Activated CD4-positive, alpha-beta memory T cell treated with anti-CD3 and anti-CD28 coated beads for 36 hours (primary cell): ENCODE measurements at regions not wholly inside any gene's neighbourhood (a gene's known extent, or its start where the extent isn't known, plus 50 kb on each side); places are given as distances from the start of the nearest gene placed in this dataset.
A peak's percentile ranks its signal among the peaks of the same experiment; 100 is the strongest.
"Not testable (repeated sequence)": the region's sequence is repeated elsewhere in the genome, so short reads cannot be mapped to it uniquely, and the experiment has no call there.

Experiments
- CTCF ChIA-PET: fragments of 350-600 bp; sonication (Branson Sonifier 250); formaldehyde crosslinking; loops from one replicate; lab custom pipeline; 2021; ENCODE audit warnings: antibody characterized with exemption, inconsistent platforms; lab: Charles Lee
- POLR2A ChIA-PET: fragments of 350-600 bp; sonication (Branson Sonifier 250); formaldehyde crosslinking; loops from one replicate; lab custom pipeline; 2021; ENCODE audit warnings: antibody characterized with exemption; lab: Charles Lee
- DNase-seq: peaks from one replicate; pipeline ENCODE4 v3.0.0-alpha.2; 2020
- H3K27ac Mint-ChIP-seq: one replicate; pipeline ENCODE4 v1.8.0; 2021; ENCODE audit warnings: mixed read lengths
- H3K27me3 Mint-ChIP-seq: one replicate; pipeline ENCODE4 v1.8.0; 2021; ENCODE audit warnings: mixed read lengths
- H3K36me3 Mint-ChIP-seq: one replicate; pipeline ENCODE4 v1.8.0; 2021; ENCODE audit warnings: mixed read lengths
- H3K4me1 Mint-ChIP-seq: one replicate; pipeline ENCODE4 v1.8.0; 2021; ENCODE audit warnings: low read depth, mixed read lengths
- H3K4me3 Mint-ChIP-seq: one replicate; pipeline ENCODE4 v1.8.0; 2021; ENCODE audit warnings: mild to moderate bottlenecking, mixed read lengths
- H3K9me3 Mint-ChIP-seq: one replicate; pipeline ENCODE4 v1.8.0; 2021; ENCODE audit warnings: mixed read lengths
- intact Hi-C: fragments of 100-400 bp; cut with micrococcal nuclease; formaldehyde crosslinking; loops from one replicate; pipeline ENCODE4 v1.15.1; 2023

DNA sequence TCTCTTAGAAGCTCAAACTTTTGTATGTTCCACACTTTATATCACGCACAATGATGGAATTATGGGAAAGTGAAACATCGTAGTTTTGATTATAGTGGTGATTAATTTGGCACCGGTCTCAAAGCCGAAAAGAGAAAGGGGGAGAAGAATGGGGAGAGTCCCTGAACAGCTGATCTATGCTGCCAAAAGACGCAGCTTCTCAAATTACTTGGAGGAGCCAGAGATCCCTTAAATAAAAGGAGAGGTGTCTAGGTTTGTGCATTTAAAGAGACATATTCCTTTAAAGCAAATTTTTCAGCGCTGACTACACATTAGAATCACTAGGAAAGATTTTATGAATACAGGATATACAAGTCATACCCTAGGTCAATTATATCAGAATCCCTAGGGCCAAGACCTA, 599.6 kb upstream of the ADAMTS5 start:
- Mint-ChIP-seq H3K9me3 (no peaks in the 10 kb centered on the region), H3K36me3 (no peaks in the 10 kb centered on the region), H3K4me1 (no peaks in the 10 kb centered on the region), H3K27ac (no peak overlapping the region), H3K4me3 (no peak overlapping the region), H3K27me3 (no peaks in the 10 kb centered on the region)
- ChIA-PET POLR2A (no interaction called here), CTCF (no interaction called here)
- intact Hi-C loops, result no loop called here
- DNase-seq, result no peak

DNA sequence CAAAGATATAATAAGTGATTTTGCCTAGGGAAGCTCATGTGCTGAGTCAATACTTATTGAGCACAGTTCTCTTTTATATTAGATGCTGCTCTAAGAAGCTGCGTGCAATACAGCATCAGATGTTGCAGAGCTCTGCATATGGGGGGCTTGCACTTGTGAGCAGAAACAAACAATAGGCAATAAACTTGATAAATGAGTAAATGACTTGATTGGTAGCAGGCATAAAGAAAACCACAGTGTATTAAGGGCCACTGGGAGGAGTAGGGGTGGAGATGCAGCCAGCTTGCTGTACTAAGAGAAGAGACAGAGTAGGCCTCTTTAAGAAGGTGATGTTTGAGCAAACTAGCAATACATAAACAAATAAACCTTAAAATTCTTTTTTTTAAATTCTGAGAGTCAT, 598.5 kb upstream of the ADAMTS5 start:
- no peak overlapping the region for H3K4me3 Mint-ChIP-seq
- ChIA-PET POLR2A (no interaction called here), CTCF (interaction anchor here (1.5 kb wide), 1 partner anchor 715 kb away, joined by 3 read pairs; no protein-coding TSS in a partner anchor)
- no peaks in the 10 kb centered on the region for H3K27me3 Mint-ChIP-seq
- no peak for DNase-seq
- no peaks in the 10 kb centered on the region for H3K9me3 Mint-ChIP-seq
- H3K27ac Mint-ChIP-seq, result no peak overlapping the region
- no peaks in the 10 kb centered on the region for H3K4me1 Mint-ChIP-seq
- intact Hi-C loops, result no loop called here
- H3K36me3 Mint-ChIP-seq, result no peaks in the 10 kb centered on the region

DNA sequence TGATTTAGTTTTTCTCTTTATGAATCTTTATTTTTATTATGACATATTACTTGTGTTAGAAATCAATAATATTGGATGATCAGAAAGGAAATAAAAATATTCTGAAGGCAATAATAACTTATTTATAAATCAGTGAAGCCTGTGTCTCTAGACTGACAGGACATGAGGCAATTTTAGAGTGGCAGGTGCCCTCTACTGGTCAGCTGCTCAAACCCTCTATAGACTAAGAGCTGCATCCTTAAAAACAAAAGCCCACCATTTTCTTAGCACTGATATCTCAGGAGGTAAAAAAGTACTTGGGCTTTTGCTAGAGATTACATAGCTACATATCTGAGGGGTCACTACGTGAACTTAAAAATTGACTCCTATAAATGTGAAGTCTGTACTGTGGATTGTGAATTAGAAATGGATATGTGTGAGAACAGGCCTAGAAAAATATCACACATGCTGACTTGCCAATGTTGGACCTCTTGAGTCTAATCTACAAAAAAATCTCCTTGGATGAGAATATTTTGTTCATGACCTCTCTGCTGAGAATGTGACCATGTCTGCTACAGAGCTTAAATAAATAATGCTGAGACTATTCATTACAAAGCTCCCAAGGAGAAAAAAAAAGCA, 597.9 kb upstream of the ADAMTS5 start:
- ChIA-PET CTCF (interaction anchor here (0.6 to 1.5 kb wide), 3 partner anchors 137 to 716 kb away, joined by 3 read pairs; no protein-coding TSS in a partner anchor), POLR2A (no interaction called here)
- intact Hi-C loops, result loop anchor here (5.0 kb wide), 1 partner anchor 717 kb away; the partner anchor contains the start of gene ADAMTS1
- Mint-ChIP-seq H3K27ac (no peak overlapping the region), H3K36me3 (no peaks in the 10 kb centered on the region), H3K4me1 (no peaks in the 10 kb centered on the region), H3K9me3 (no peaks in the 10 kb centered on the region), H3K27me3 (no peaks in the 10 kb centered on the region), H3K4me3 (no peak overlapping the region)
- DNase-seq, result peak; percentile 8

DNA sequence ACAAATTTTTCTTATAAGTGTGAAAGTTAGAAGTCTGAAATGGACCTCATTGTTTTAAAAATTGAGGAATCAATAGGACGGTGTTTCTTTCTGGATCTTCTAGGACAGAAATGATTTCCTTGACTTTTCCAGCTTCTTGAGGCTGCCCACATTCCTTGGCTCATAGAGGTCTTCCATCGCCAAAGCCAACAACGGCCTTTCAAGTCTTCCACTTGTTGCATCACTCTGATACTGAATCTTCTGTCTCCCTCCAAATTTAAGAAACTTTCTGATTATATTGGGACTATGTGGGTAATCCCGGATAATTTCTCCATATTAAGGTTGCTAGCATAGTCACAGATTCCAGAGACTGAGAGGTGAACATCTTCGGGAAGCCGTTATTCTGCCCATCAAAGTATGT, 595.4 kb upstream of the ADAMTS5 start:
- Mint-ChIP-seq H3K27me3 (no peaks in the 10 kb centered on the region), H3K27ac (no peak overlapping the region), H3K4me3 (no peak overlapping the region), H3K36me3 (no peaks in the 10 kb centered on the region), H3K9me3 (peaks cover 2% of the 10 kb centered on the region), H3K4me1 (no peaks in the 10 kb centered on the region)
- intact Hi-C loops, result loop anchor here (5.0 kb wide), 1 partner anchor 715 kb away; the partner anchor contains the start of gene ADAMTS1
- CTCF ChIA-PET, result no interaction called here
- POLR2A ChIA-PET, result no interaction called here
- DNase-seq, result no peak

DNA sequence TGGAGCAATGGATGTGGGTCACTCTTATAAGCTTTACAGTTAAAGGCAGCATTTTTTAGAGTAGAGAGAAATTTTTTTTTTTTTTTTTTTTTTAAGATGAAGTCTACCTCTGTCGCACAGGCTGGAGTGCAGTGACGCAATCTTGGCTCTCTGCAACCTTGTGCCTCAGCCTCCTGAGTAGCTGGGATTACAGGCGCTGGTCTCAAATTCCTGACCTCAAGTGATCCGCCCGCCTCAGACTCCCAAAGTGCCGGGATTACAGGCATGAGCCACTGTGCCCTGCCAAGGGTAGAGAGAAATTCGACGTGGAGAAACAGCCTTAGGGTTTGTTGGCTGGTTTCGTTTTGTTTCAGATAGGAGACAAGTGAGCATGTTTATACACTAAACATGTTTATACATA, 594.2 kb upstream of the ADAMTS5 start:
- Mint-ChIP-seq H3K4me3 (no peak overlapping the region), H3K27me3 (no peaks in the 10 kb centered on the region), H3K9me3 (peaks cover 4% of the 10 kb centered on the region), H3K36me3 (no peaks in the 10 kb centered on the region), H3K27ac (no peak overlapping the region), H3K4me1 (no peaks in the 10 kb centered on the region)
- intact Hi-C loops, result loop anchor here (5.0 kb wide), 1 partner anchor 714 kb away; the partner anchor contains the start of gene ADAMTS1
- CTCF ChIA-PET, result no interaction called here
- DNase-seq, result no peak
- POLR2A ChIA-PET, result no interaction called here

DNA sequence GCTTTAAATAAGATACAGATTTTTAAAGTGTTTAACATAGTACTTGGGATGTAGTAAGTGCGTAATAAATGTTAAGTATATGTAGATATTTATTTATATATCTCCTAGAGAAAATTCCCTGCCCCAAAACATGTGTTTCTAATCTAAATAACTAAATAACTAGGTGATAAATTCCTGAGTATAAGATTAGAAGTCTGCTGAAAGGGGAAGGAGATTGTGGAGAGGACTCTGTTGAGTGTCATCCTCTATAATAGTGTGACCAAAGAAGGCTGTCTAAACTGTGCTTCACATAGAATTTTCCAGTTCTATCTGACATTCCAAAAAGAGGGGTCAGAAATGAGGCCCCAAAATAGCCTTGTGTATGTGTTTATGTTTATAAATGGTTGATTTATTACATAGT, 590.5 kb upstream of the ADAMTS5 start:
- ChIA-PET CTCF (no interaction called here), POLR2A (no interaction called here)
- intact Hi-C loops, result no loop called here
- Mint-ChIP-seq H3K4me1 (no peaks in the 10 kb centered on the region), H3K9me3 (peaks cover 13% of the 10 kb centered on the region), H3K4me3 (no peak overlapping the region), H3K27ac (no peak overlapping the region), H3K36me3 (no peaks in the 10 kb centered on the region), H3K27me3 (no peaks in the 10 kb centered on the region)
- no peak for DNase-seq

DNA sequence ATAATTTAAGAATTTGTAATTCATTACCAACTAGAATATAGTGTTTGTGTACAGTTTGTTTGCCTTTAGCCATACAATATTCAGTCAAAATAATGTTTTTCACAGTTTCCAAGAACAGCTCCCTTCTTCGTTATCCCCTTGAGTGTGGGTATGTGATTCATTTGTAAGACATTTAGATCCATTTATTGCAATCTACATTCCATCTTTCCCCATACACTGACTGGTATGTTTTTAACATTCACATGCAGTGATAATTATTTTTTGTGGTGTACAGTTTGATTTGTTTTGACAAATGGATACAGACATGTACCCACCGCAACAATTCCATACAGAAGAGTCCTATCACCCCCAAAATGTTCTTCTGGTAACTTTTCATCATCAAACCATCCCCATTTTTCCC, 589.1 kb upstream of the ADAMTS5 start:
- CTCF ChIA-PET, result no interaction called here

DNA sequence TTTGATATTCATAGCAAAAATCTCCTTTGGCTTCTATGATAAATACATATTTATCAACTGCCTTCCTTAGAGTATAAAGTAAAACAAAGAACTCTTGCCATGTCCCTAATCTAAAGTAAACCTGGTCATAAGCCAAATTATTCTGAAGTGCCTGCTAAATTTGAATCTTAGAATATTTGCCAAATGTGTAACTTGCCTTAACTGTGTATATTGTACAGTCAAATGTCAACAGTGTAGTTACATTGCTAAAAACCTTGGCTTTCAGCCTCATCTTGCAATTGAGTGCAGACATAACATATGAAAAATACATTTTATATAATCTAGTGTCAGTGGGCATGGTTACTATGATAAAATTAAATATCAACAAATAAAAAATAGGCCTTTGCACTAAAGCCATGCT, 583.4 kb upstream of the ADAMTS5 start:
- H3K4me1 Mint-ChIP-seq, result no peaks in the 10 kb centered on the region
- POLR2A ChIA-PET, result no interaction called here
- peaks cover 22% of the 10 kb centered on the region for H3K9me3 Mint-ChIP-seq
- no peak overlapping the region for H3K4me3 Mint-ChIP-seq
- no peak for DNase-seq
- H3K27ac Mint-ChIP-seq, result no peak overlapping the region
- no peaks in the 10 kb centered on the region for H3K36me3 Mint-ChIP-seq
- CTCF ChIA-PET, result interaction anchor here (0.7 kb wide), 1 partner anchor 49 kb away, joined by 3 read pairs; no protein-coding TSS in a partner anchor
- no peaks in the 10 kb centered on the region for H3K27me3 Mint-ChIP-seq
- intact Hi-C loops, result no loop called here

More for the DNA sequence above, 589.1 kb upstream of the ADAMTS5 start:
- intact Hi-C loops, result no loop called here
- DNase-seq, result no peak
- POLR2A ChIA-PET, result no interaction called here
- Mint-ChIP-seq H3K4me1 (no peaks in the 10 kb centered on the region), H3K27me3 (no peaks in the 10 kb centered on the region), H3K36me3 (no peaks in the 10 kb centered on the region), H3K9me3 (peaks cover 20% of the 10 kb centered on the region), H3K27ac (no peak overlapping the region), H3K4me3 (no peak overlapping the region)

DNA sequence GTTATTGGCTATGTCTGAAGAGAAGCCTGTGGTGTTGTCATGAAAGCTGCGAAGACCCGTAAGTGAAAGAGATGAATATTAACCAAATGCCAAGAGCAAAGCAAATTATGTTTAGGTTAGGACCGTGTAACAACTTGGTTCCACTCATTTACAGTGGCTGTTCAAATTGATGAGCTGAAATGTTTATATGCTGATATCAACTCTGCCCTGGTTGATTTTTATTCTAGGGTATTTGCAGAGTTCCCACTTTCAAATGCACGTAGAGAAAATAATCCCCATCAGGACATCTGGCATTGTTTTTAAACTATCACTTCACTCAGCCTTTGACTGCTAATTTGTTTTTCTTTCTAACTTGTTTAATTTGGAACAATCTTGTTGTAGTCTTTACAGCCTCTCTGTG, 581.6 kb upstream of the ADAMTS5 start:
- peaks cover 26% of the 10 kb centered on the region for H3K9me3 Mint-ChIP-seq
- no peak for DNase-seq
- no peaks in the 10 kb centered on the region for H3K4me1 Mint-ChIP-seq
- CTCF ChIA-PET, result no interaction called here
- intact Hi-C loops, result no loop called here
- no peaks in the 10 kb centered on the region for H3K36me3 Mint-ChIP-seq
- no peak overlapping the region for H3K27ac Mint-ChIP-seq
- no peak overlapping the region for H3K4me3 Mint-ChIP-seq
- no peaks in the 10 kb centered on the region for H3K27me3 Mint-ChIP-seq
- POLR2A ChIA-PET, result no interaction called here

DNA sequence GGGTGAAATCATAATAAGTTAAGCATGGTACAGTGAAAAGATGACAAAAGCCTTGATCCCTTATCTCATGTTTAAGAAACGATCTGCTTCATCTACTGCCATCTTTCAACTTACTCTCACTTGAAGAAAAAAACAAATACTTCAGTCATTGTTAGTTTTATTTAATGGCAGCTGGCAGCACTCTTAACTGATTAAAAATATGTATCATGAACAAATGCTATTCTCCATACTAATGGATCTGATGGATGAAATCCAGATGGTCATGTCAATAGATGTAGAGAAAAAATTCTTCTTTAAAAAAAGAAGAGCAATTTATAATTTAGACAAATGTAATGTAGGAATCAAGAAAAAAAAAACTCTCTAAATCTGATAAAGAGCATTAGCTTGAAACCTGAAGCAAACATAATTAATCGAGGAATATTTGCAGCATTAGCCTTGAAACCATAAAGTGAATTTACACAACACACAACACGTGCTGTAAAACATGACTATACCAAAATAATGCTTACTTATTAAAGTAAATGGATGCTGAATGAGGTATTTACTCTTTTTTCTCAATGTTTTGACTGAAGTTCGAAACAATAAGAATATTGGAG, 579.0 kb upstream of the ADAMTS5 start:
- Mint-ChIP-seq H3K27me3 (no peaks in the 10 kb centered on the region), H3K9me3 (peaks cover 14% of the 10 kb centered on the region), H3K4me1 (no peaks in the 10 kb centered on the region), H3K27ac (no peak overlapping the region), H3K36me3 (no peaks in the 10 kb centered on the region), H3K4me3 (no peak overlapping the region)
- POLR2A ChIA-PET, result no interaction called here
- CTCF ChIA-PET, result interaction anchor here (0.6 kb wide), 1 partner anchor 133 kb away, joined by 3 read pairs; no protein-coding TSS in a partner anchor
- DNase-seq, result no peak
- intact Hi-C loops, result no loop called here

DNA sequence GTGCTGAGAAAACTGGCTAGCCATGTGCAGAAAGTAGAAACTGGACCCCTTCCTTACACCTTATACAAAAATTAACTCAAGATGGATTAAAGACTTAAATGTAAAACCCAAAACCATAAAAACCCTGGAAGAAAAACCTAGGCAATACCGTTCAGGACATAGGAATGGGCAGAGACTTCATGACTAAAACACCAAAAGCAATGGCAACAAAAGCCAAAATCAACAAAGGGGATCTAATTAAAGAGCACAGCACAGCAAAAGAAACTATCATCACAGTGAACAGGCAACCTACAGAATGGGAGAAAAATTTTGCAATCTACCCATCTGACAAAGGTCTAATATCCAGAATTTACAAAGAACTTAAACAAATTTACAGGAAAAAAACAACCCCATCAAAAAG, 575.2 kb upstream of the ADAMTS5 start:
- CTCF ChIA-PET, H3K4me1 Mint-ChIP-seq, H3K36me3 Mint-ChIP-seq, intact Hi-C loops, H3K27ac Mint-ChIP-seq, H3K4me3 Mint-ChIP-seq, H3K27me3 Mint-ChIP-seq, DNase-seq, POLR2A ChIA-PET: not testable (repeated sequence)
- peaks cover 15% of the 10 kb centered on the region for H3K9me3 Mint-ChIP-seq

DNA sequence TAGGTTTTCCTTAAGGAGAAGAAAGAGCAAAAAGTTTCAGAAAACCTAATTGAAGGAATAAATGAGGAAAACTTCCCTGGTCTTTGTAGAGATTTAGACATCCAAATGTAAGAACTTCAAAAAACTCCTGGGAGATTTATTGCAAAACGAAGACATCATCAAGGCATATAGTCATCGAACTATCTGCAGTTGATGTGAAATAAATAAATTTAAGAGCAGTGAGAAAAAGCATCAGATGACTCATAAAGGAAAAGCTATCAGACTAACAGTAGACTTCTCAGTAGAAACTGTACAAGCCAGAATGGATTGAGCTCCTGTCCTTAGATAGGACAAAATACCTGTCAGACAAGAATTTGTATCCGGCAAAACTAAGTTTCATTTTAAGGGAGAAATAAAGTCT, 569.4 kb upstream of the ADAMTS5 start:
- peaks cover 6% of the 10 kb centered on the region for H3K9me3 Mint-ChIP-seq
- intact Hi-C loops, result no loop called here
- H3K4me1 Mint-ChIP-seq, result no peaks in the 10 kb centered on the region
- DNase-seq, result no peak
- CTCF ChIA-PET, result no interaction called here
- H3K36me3 Mint-ChIP-seq, result no peaks in the 10 kb centered on the region
- POLR2A ChIA-PET, result no interaction called here
- H3K4me3 Mint-ChIP-seq, result no peak overlapping the region
- no peak overlapping the region for H3K27ac Mint-ChIP-seq
- H3K27me3 Mint-ChIP-seq, result no peaks in the 10 kb centered on the region

DNA sequence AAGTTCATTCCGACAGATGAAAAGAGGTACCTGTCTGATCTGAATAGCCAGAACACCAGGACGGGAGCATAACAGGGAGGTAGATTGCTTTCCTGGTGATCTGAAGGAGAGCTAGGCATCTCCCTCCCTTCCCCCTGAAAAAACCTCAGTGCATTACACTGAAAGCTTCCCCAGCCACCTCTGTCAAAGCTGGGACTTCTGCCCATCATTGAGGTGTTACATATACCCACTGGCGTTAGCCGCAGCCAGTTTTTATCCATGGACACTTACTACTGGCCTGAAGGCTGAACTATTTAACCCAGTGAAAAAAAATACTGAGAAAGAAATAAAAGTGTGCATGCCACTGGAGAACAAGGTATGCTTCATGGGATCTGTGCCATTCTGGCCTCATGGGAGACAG, 568.3 kb upstream of the ADAMTS5 start:
- H3K9me3 Mint-ChIP-seq, result peaks cover 6% of the 10 kb centered on the region

More for the DNA sequence above, 568.3 kb upstream of the ADAMTS5 start:
- Mint-ChIP-seq H3K36me3 (no peaks in the 10 kb centered on the region), H3K27me3 (no peaks in the 10 kb centered on the region), H3K27ac (no peak overlapping the region), H3K4me1 (no peaks in the 10 kb centered on the region), H3K4me3 (no peak overlapping the region)
- CTCF ChIA-PET, result no interaction called here
- POLR2A ChIA-PET, result no interaction called here
- no peak for DNase-seq
- intact Hi-C loops, result no loop called here
